ENCODE measurements at regions not wholly inside any gene's neighbourhood (a gene's known extent, or its start where the extent isn't known, plus 50 kb on each side); places are given as distances from the start of the nearest gene placed in this dataset.

- no peaks in the 10 kb centered on the region for H3K36me3 ChIP-seq (ENCODE audit: insufficient read depth in 1 of 2, low read depth in 1 of 2)
- intact Hi-C loops (cut with DNase I) = no loop called here
- TF ChIP-seq, protein P1, sequence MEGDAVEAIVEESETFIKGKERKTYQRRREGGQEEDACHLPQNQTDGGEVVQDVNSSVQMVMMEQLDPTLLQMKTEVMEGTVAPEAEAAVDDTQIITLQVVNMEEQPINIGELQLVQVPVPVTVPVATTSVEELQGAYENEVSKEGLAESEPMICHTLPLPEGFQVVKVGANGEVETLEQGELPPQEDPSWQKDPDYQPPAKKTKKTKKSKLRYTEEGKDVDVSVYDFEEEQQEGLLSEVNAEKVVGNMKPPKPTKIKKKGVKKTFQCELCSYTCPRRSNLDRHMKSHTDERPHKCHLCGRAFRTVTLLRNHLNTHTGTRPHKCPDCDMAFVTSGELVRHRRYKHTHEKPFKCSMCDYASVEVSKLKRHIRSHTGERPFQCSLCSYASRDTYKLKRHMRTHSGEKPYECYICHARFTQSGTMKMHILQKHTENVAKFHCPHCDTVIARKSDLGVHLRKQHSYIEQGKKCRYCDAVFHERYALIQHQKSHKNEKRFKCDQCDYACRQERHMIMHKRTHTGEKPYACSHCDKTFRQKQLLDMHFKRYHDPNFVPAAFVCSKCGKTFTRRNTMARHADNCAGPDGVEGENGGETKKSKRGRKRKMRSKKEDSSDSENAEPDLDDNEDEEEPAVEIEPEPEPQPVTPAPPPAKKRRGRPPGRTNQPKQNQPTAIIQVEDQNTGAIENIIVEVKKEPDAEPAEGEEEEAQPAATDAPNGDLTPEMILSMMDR (IDR thresholded peaks at IDR 0.05) = no peak
- no peaks in the 10 kb centered on the region for H3K4me1 ChIP-seq
- no peak overlapping the region for H3K4me3 ChIP-seq
- ATAC-seq (no peak), DNase-seq (no peak)
- WGBS, 3 donors = 69 to 77% (median 73%) methylated on average over 2 of the region's 2 CpGs
- no peaks in the 10 kb centered on the region for H3K27me3 ChIP-seq (ENCODE audit: insufficient read depth in 3 of 3, low read length in 2 of 3)
- H3K27ac ChIP-seq = no peak overlapping the region
- no peaks in the 10 kb centered on the region for H3K9me3 ChIP-seq
Measured at GRCh38 chr18:55744206-55744605, 156.2 kb upstream of the TCF4 start.

DNA sequence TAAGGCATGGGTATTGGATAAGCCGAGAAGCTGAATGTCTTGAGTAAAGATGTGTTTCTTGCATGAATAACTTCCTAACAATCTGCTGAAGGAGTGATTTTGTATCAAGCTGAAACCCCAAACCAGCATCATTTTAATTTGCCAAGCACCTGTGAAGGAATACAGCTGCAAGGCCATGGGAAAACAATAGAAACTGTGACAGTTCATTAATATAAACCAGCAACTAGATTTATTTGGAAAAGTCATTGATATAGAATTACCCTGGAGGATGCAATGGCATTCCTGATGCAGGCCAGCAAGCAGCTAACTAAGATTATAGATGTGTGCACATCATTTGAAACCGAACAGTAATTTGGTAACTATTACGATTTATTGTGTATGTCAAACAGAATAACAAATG lies 155.7 kb upstream of the TCF4 start:
- Histone ChIP-seq H3K4me1 (no peaks in the 10 kb centered on the region), H3K36me3 (ENCODE audit: insufficient read depth in 1 of 2, low read depth in 1 of 2) (no peaks in the 10 kb centered on the region), H3K9me3 (no peaks in the 10 kb centered on the region), H3K27me3 (ENCODE audit: insufficient read depth in 3 of 3, low read length in 2 of 3) (no peaks in the 10 kb centered on the region), H3K4me3 (no peak overlapping the region), H3K27ac (no peak overlapping the region)
- TF ChIP-seq, protein P1 (IDR thresholded peaks at IDR 0.05) = no peak
- 56 to 67% (median 60%) methylated on average over 3 of the region's 3 CpGs for WGBS, 3 donors
- intact Hi-C loops (cut with DNase I) = no loop called here
- ATAC-seq (no peak), DNase-seq (no peak)

GRCh38 chr18:55743133-55743532 lies 155.1 kb upstream of the TCF4 start:
- Histone ChIP-seq H3K9me3 (no peaks in the 10 kb centered on the region), H3K4me3 (no peak overlapping the region), H3K36me3 (ENCODE audit: insufficient read depth in 1 of 2, low read depth in 1 of 2) (no peaks in the 10 kb centered on the region), H3K4me1 (no peaks in the 10 kb centered on the region), H3K27me3 (ENCODE audit: insufficient read depth in 3 of 3, low read length in 2 of 3) (no peaks in the 10 kb centered on the region), H3K27ac (no peak overlapping the region)
- ATAC-seq = no peak
- TF ChIP-seq, protein P1 (IDR thresholded peaks at IDR 0.05) = no peak
- WGBS, 3 donors = 86 to 87% (median 87%) methylated on average over 2 of the region's 2 CpGs
- DNase-seq = no peak
- intact Hi-C loops (cut with DNase I) = no loop called here

DNA sequence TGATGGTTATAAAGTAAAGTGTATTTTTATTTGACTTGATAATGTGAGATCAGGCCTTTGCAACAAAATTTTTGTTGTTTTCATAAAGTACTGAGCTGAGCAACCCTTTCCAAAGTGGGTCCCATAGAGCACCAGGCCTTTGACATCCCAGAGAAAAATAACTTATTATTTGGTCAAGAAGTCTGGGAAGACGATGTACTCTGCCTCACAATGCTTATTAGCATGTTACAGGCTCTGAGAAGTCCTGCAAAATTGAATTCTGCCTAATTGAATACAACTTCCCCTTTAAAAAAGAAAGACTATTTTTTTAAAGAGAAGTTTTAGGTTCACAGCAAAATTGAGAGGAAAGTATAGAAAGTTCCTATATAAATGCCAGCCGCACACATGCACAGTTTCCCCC lies 151.5 kb upstream of the TCF4 start:
- H3K27me3 ChIP-seq (ENCODE audit: insufficient read depth in 3 of 3, low read length in 2 of 3) = no peaks in the 10 kb centered on the region
- H3K36me3 ChIP-seq (ENCODE audit: insufficient read depth in 1 of 2, low read depth in 1 of 2) = no peaks in the 10 kb centered on the region
- no peak for DNase-seq
- H3K9me3 ChIP-seq = no peaks in the 10 kb centered on the region
- no peaks in the 10 kb centered on the region for H3K4me1 ChIP-seq
- H3K27ac ChIP-seq = no peak overlapping the region
- 72 to 84% (median 72%) methylated on average over 2 of the region's 2 CpGs for WGBS, 3 donors
- no peak for ATAC-seq
- intact Hi-C loops (cut with DNase I) = no loop called here
- no peak overlapping the region for H3K4me3 ChIP-seq
- TF ChIP-seq, protein P1 (IDR thresholded peaks at IDR 0.05) = no peak

DNA sequence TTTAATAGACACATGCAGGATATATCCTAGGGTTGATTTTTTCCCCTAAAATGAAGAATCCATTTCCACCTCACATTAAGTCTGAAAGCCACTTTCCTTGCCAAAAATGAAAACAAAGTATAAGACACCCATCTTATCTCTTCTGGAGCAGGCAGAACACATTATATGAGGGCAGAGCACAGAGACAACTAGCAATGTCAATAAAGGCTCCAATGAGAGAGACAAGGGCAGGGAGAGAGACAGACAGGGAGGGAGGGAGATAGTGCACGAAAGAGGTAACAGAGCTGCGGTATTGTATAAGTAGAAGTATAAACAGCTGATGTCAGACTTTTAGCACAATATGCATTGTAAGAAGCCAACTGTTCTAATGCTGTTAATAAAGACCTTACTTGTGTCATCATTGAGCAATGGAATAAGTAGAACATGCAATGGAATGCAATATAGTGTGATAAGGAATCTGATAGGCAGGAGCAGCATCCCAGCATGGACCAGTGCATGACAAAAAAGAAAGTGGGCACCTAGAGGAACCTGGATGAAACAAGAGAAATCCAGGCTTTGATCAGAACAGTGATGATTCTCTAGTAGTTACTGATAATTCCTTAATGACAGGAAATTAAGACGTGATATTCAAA lies 150.6 kb upstream of the TCF4 start:
- intact Hi-C loops (cut with DNase I) = no loop called here
- no peaks in the 10 kb centered on the region for H3K4me1 ChIP-seq
- H3K4me3 ChIP-seq = no peak overlapping the region
- H3K27me3 ChIP-seq (ENCODE audit: insufficient read depth in 3 of 3, low read length in 2 of 3) = no peaks in the 10 kb centered on the region
- WGBS, 3 donors = 93 to 95% (median 94%) methylated on average over 3 of the region's 3 CpGs
- DNase-seq (no peak), ATAC-seq (no peak)
- TF ChIP-seq, protein P1 (IDR thresholded peaks at IDR 0.05) = no peak
- no peak overlapping the region for H3K27ac ChIP-seq
- H3K9me3 ChIP-seq = no peaks in the 10 kb centered on the region
- no peaks in the 10 kb centered on the region for H3K36me3 ChIP-seq (ENCODE audit: insufficient read depth in 1 of 2, low read depth in 1 of 2)

All from psoas muscle (tissue), 7 donors.